K562 (cell line): ENCODE measurements at regions not wholly inside any gene's neighbourhood (a gene's known extent, or its start where the extent isn't known, plus 50 kb on each side); places are given as distances from the start of the nearest gene placed in this dataset.

Experiments
- ATAC-seq: fragments of 200-7000 bp; cut with Tn5 transposase; 3 replicates; pipeline ENCODE4 v1.9.1; 2020; ENCODE audit warnings: moderate library complexity
- BruUV-seq: library from RNA; stranded (reverse); fragments of 400-500 nt; replicated peaks from 2 replicates; lab custom pipeline; 2021; lab: Mats Ljungman, UMichigan
- CTCF ChIA-PET: fragments of 300-600 bp; formaldehyde crosslinking; extraction: SDS; loops from one replicate; lab custom pipeline; 2021; ENCODE audit warnings: low intra/inter-chr PET ratio; lab: Yijun Ruan, JAX
- POLR2A ChIA-PET: fragments of 300-600, 350-650 bp; sonication (Branson Sonifier 250); formaldehyde crosslinking; extraction: SDS; loops from one replicate; lab custom pipeline; 2021; ENCODE audit warnings: antibody characterized with exemption, inconsistent platforms; lab: Yijun Ruan, JAX
- DNase-seq, 4 experiments: peaks; one replicate each; pipeline versions ENCODE4 v3.0.0 to v3.0.0-alpha.2; 2011 to 2018; ENCODE audit warnings: low spot score in 3 of 4, mixed read lengths in 3 of 4; ENCODE audit errors: extremely low read depth in 1 of 4
- FAIRE-seq: peaks from 2 replicates; lab custom pipeline; 2011; peaks lifted over from hg19 to GRCh38; lab: Jason Lieb, UNC
- H2AFZ ChIP-seq: 2 replicates; pipeline ENCODE4 v1.6.0; 2011; ENCODE audit warnings: low read depth, low read length, control low read depth, inconsistent platforms
- H3K27ac ChIP-seq: fragments of 200-600 bp; 3 replicates; pipeline ENCODE4 v1.8.0; 2011; ENCODE audit warnings: low read depth, mild to moderate bottlenecking, control low read depth, inconsistent platforms, low read length, moderate library complexity, mixed read lengths; ENCODE audit errors: extremely low read depth
- H3K27me3 ChIP-seq, 2 experiments: fragments of 300-600 bp in 1 of 2; 2 replicates in 1 of 2; 3 replicates in 1 of 2; pipeline versions ENCODE4 v1.6.0 to v1.8.0; 2011; ENCODE audit warnings: inconsistent platforms in 2 of 2, low read length in 2 of 2, mild to moderate bottlenecking in 1 of 2, mixed read lengths in 1 of 2, moderate library complexity in 1 of 2; ENCODE audit not compliant: control insufficient read depth in 2 of 2, insufficient read depth in 2 of 2
- H3K36me3 ChIP-seq: fragments of 300-600 bp; 3 replicates; pipeline ENCODE4 v1.8.0; 2011; ENCODE audit warnings: mild to moderate bottlenecking, low read length, inconsistent platforms; ENCODE audit not compliant: control insufficient read depth, insufficient read depth
- H3K4me1 ChIP-seq, 2 experiments: fragments of 200-600 bp in 1 of 2; replicated peaks in 1 of 2; 2 replicates in 1 of 2; 3 replicates in 1 of 2; pipeline versions ENCODE4 v1.5.1 to v1.8.0; 2011; ENCODE audit warnings: inconsistent platforms in 2 of 2, low read length in 2 of 2, mild to moderate bottlenecking in 1 of 2, mixed read lengths in 1 of 2, moderate library complexity in 1 of 2; ENCODE audit not compliant: control insufficient read depth in 2 of 2, insufficient read depth in 2 of 2
- H3K4me2 ChIP-seq: 2 replicates; pipeline ENCODE4 v1.6.1; 2011; ENCODE audit warnings: low read length, control low read depth, inconsistent platforms, mixed read lengths; ENCODE audit not compliant: insufficient read depth
- H3K4me3 ChIP-seq: fragments of 200-600 bp; sonication (generic), shearing (Covaris generic); 2 replicates; pipeline ENCODE4 v1.5.1; 2016; ENCODE audit warnings: control low read depth, inconsistent platforms
- H3K79me2 ChIP-seq: fragments of 200-600 bp; 3 replicates; pipeline ENCODE4 v1.8.0; 2011; ENCODE audit warnings: low read length, inconsistent platforms; ENCODE audit not compliant: control insufficient read depth, insufficient read depth
- H3K9ac ChIP-seq, 2 experiments: 2 replicates each; pipeline versions ENCODE4 v1.6.0 to v1.6.1; 2011; ENCODE audit warnings: low read depth in 2 of 2, low read length in 2 of 2, control low read depth in 1 of 2, inconsistent platforms in 1 of 2, mild to moderate bottlenecking in 1 of 2, mixed read lengths in 1 of 2; ENCODE audit not compliant: insufficient read depth in 1 of 2
- H3K9me1 ChIP-seq: one replicate; pipeline ENCODE4 v1.6.0; 2011; ENCODE audit warnings: inconsistent platforms, mild to moderate bottlenecking, low read length, moderate library complexity; ENCODE audit not compliant: control insufficient read depth, insufficient read depth
- H3K9me3 ChIP-seq: replicated peaks from 2 replicates; pipeline ENCODE4 v1.5.1; 2011; ENCODE audit warnings: low read depth, low read length, inconsistent platforms; ENCODE audit not compliant: control insufficient read depth, insufficient read depth
- H4K20me1 ChIP-seq: replicated peaks from 2 replicates; pipeline ENCODE4 v1.6.1; 2011; ENCODE audit warnings: low read length, inconsistent platforms, mixed read lengths; ENCODE audit not compliant: control insufficient read depth, insufficient read depth
- FOXA3 ChIP-seq, 2 experiments: fragments of 450-650 bp in 1 of 2; sonication (generic) in 1 of 2; formaldehyde crosslinking; IDR thresholded peaks in 1 of 2; conservative IDR thresholded peaks in 1 of 2; 2 replicates each; pipeline versions ENCODE4 v1.4.0 to v1.8.0; 2020 to 2022; ENCODE audit warnings: mild to moderate bottlenecking in 2 of 2, missing genetic modification reagents in 1 of 2
- HMGN3 ChIP-seq: IDR thresholded peaks from 2 replicates; pipeline ENCODE4 v1.6.1; 2011; ENCODE audit warnings: borderline replicate concordance, low read depth, mild to moderate bottlenecking, mixed read lengths, low read length; ENCODE audit not compliant: insufficient read length; ENCODE audit errors: extremely low read depth
- ILK ChIP-seq: fragments of 450-650 bp; IDR thresholded peaks from 2 replicates; pipeline ENCODE4 v1.6.1; 2016; ENCODE audit warnings: missing genetic modification characterization, low read depth, mild to moderate bottlenecking, missing compliant biosample characterization, moderate library complexity, borderline replicate concordance
- KHSRP ChIP-seq: fragments of 450-650 bp; IDR thresholded peaks from 2 replicates; pipeline ENCODE4 v1.6.1; 2017
- NR3C1 ChIP-seq: sonication (generic); formaldehyde crosslinking; IDR thresholded peaks from 2 replicates; pipeline ENCODE4 v1.8.1; 2022; ENCODE audit warnings: missing genetic modification reagents
- WHSC1 ChIP-seq: IDR thresholded peaks from one replicate; pipeline ENCODE4 v1.6.1; 2012; ENCODE audit warnings: low read length, control low read depth, inconsistent platforms
- ZNF175 ChIP-seq: fragments of 200-800 bp; sonication (Bioruptor generic); IDR thresholded peaks from 2 replicates; pipeline ENCODE4 v1.6.1; 2016; ENCODE audit warnings: low read depth, mild to moderate bottlenecking, missing genetic modification characterization, missing compliant biosample characterization
- ZNF217 ChIP-seq: sonication (generic); formaldehyde crosslinking; IDR thresholded peaks from 2 replicates; pipeline ENCODE4 v1.8.0; 2022; ENCODE audit warnings: mild to moderate bottlenecking, missing genetic modification reagents
- ZNF316 ChIP-seq: fragments of 450-650 bp; IDR thresholded peaks from 2 replicates; pipeline ENCODE4 v1.6.1; 2016
- ZNF384 ChIP-seq: IDR thresholded peaks from 2 replicates; pipeline ENCODE4 v1.6.1; 2012; ENCODE audit warnings: low read depth, low read length, improper control_type of control experiment
- WGBS: fragments of 100-300 bp; shearing (Covaris generic); methylation state at CpG from one replicate; pipeline ENCODE4 v1.1.6; 2016; ENCODE audit warnings: low coverage, mixed read lengths; ENCODE audit not compliant: insufficient coverage; ENCODE audit errors: missing lambda C conversion rate; 5-methylcytosine and 5-hydroxymethylcytosine counted together
- in situ Hi-C: fragments of 300-500 bp; cut with MboI; formaldehyde crosslinking; loops from 4 replicates; pipeline ENCODE4 v1.15.0; 2018; ENCODE audit warnings: inconsistent platforms, mixed read lengths
- intact Hi-C: fragments of 100-400 bp; cut with micrococcal nuclease; formaldehyde crosslinking; loops from 2 replicates; pipeline ENCODE4 v1.14.2; 2022
- TF ChIP-seq, protein P1 (sequence below): sonication (generic); formaldehyde crosslinking; IDR thresholded peaks from 2 replicates; pipeline ENCODE4 v1.8.0; 2022; ENCODE audit warnings: mild to moderate bottlenecking, missing genetic modification reagents
- TF ChIP-seq, protein P2 (sequence below): fragments of 450-650 bp; conservative IDR thresholded peaks from 2 replicates; pipeline ENCODE4 v1.6.1; 2016; ENCODE audit warnings: missing genetic modification characterization, low read depth, mild to moderate bottlenecking, control low read depth, missing compliant biosample characterization
- TF ChIP-seq, protein P3 (sequence below): fragments of 450-650 bp; IDR thresholded peaks from 2 replicates; pipeline ENCODE4 v1.7.1; 2018; ENCODE audit warnings: mild to moderate bottlenecking, low read depth; ENCODE audit not compliant: partially characterized antibody
- TF ChIP-seq, protein P4 (sequence below), 2 experiments: IDR thresholded peaks; 2 replicates each; pipeline ENCODE4 v1.6.1; 2012; ENCODE audit warnings: improper control_type of control experiment in 2 of 2, low read depth in 2 of 2, low read length in 2 of 2, borderline replicate concordance in 1 of 2

DNA sequence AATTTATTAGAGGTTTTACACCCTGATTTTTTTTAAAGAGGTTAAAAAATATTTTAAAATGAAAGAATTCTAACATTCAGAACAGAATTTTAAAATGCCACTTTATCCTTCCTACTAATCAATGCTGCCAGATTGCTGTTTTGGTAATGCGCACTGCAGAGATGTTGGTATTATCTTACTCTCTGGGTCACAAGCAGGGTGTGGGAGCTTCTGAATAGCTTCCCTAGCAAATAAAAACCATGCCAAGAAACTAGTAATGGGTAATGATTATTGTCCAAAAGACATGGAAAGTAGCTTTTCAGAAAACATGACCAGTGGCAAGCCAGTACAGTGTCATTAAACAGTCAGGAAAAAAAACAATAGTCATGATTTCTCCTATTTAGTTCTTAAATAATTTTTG lies 205.4 kb downstream of the TPBG start (continued):
- TF ChIP-seq KHSRP = no peak
- no peak for TF ChIP-seq ILK (tag)
- TF ChIP-seq, protein P1, sequence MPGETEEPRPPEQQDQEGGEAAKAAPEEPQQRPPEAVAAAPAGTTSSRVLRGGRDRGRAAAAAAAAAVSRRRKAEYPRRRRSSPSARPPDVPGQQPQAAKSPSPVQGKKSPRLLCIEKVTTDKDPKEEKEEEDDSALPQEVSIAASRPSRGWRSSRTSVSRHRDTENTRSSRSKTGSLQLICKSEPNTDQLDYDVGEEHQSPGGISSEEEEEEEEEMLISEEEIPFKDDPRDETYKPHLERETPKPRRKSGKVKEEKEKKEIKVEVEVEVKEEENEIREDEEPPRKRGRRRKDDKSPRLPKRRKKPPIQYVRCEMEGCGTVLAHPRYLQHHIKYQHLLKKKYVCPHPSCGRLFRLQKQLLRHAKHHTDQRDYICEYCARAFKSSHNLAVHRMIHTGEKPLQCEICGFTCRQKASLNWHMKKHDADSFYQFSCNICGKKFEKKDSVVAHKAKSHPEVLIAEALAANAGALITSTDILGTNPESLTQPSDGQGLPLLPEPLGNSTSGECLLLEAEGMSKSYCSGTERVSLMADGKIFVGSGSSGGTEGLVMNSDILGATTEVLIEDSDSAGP (CRISPR knock-in tag) = no peak
- no peak for TF ChIP-seq ZNF175 (CRISPR knock-in tag)
- TF ChIP-seq, protein P2, sequence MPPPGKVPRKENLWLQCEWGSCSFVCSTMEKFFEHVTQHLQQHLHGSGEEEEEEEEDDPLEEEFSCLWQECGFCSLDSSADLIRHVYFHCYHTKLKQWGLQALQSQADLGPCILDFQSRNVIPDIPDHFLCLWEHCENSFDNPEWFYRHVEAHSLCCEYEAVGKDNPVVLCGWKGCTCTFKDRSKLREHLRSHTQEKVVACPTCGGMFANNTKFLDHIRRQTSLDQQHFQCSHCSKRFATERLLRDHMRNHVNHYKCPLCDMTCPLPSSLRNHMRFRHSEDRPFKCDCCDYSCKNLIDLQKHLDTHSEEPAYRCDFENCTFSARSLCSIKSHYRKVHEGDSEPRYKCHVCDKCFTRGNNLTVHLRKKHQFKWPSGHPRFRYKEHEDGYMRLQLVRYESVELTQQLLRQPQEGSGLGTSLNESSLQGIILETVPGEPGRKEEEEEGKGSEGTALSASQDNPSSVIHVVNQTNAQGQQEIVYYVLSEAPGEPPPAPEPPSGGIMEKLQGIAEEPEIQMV = no peak
- TF ChIP-seq WHSC1 = no peak
- no peak for TF ChIP-seq NR3C1 (CRISPR knock-in tag)
- TF ChIP-seq ZNF384 = no peak
- TF ChIP-seq ZNF217 (CRISPR knock-in tag) = no peak

DNA sequence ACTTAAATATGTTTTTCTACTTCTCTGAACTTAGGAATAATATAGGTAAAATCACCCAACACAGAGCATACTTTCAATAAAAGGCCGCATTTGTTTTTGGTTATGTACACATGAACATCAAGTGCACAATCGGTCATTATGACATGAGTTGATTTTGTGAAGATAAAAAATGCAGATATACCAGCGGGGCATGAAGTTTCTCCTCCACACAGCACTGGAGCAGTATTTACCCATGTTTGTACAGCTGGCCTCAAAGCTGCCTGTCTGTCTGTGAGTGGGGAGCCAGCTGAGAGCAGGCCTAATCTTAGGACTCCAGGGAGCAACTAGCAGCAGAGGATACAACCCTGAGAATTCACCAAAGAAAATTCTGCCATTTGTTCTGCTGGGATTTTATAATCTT lies 206.5 kb downstream of the TPBG start:
- no peaks in the 10 kb centered on the region for H3K4me1 ChIP-seq
- H3K4me3 ChIP-seq = no peak overlapping the region
- BruUV-seq = no TSS peak
- ChIA-PET CTCF (no interaction called here), POLR2A (no interaction called here)
- no peaks in the 10 kb centered on the region for H3K9me1 ChIP-seq
- no peaks in the 10 kb centered on the region for H3K36me3 ChIP-seq
- FAIRE-seq (no peak), DNase-seq (no peak), ATAC-seq (no peak)
- no peak overlapping the region for H3K4me2 ChIP-seq
- no peak overlapping the region for H3K9ac ChIP-seq
- in situ Hi-C loops = no loop called here
- no peaks in the 10 kb centered on the region; a peak in 1 of 5 replicates for H3K27me3 ChIP-seq
- no peaks in the 10 kb centered on the region; the same call in 1 of the 2 replicates for H4K20me1 ChIP-seq
- no peaks in the 10 kb centered on the region for H3K79me2 ChIP-seq
- WGBS = 3% methylated on average over 3 of the region's 3 CpGs
- no peak overlapping the region for H3K27ac ChIP-seq
- H3K9me3 ChIP-seq = no peaks in the 10 kb centered on the region
- H2AFZ ChIP-seq = no peak overlapping the region
- intact Hi-C loops = no loop called here
- TF ChIP-seq, protein P3, sequence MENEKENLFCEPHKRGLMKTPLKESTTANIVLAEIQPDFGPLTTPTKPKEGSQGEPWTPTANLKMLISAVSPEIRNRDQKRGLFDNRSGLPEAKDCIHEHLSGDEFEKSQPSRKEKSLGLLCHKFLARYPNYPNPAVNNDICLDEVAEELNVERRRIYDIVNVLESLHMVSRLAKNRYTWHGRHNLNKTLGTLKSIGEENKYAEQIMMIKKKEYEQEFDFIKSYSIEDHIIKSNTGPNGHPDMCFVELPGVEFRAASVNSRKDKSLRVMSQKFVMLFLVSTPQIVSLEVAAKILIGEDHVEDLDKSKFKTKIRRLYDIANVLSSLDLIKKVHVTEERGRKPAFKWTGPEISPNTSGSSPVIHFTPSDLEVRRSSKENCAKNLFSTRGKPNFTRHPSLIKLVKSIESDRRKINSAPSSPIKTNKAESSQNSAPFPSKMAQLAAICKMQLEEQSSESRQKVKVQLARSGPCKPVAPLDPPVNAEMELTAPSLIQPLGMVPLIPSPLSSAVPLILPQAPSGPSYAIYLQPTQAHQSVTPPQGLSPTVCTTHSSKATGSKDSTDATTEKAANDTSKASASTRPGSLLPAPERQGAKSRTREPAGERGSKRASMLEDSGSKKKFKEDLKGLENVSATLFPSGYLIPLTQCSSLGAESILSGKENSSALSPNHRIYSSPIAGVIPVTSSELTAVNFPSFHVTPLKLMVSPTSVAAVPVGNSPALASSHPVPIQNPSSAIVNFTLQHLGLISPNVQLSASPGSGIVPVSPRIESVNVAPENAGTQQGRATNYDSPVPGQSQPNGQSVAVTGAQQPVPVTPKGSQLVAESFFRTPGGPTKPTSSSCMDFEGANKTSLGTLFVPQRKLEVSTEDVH = no peak
- TF ChIP-seq HMGN3 (no peak), FOXA3 (CRISPR knock-in tag; conservative IDR thresholded peaks at IDR 0.05 in 1 of 2, IDR thresholded peaks at IDR 0.05 in 1 of 2) (peak in 1 of 2 experiments; percentile 62; a peak in 2 of 4 replicates), ZNF316 (no peak)
- TF ChIP-seq, protein P4, sequence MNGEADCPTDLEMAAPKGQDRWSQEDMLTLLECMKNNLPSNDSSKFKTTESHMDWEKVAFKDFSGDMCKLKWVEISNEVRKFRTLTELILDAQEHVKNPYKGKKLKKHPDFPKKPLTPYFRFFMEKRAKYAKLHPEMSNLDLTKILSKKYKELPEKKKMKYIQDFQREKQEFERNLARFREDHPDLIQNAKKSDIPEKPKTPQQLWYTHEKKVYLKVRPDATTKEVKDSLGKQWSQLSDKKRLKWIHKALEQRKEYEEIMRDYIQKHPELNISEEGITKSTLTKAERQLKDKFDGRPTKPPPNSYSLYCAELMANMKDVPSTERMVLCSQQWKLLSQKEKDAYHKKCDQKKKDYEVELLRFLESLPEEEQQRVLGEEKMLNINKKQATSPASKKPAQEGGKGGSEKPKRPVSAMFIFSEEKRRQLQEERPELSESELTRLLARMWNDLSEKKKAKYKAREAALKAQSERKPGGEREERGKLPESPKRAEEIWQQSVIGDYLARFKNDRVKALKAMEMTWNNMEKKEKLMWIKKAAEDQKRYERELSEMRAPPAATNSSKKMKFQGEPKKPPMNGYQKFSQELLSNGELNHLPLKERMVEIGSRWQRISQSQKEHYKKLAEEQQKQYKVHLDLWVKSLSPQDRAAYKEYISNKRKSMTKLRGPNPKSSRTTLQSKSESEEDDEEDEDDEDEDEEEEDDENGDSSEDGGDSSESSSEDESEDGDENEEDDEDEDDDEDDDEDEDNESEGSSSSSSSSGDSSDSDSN (IDR thresholded peaks at IDR 0.05; ENCODE audit: borderline replicate concordance in 1 of 2, low read depth in 2 of 2, low read length in 2 of 2) = no peak
